Panc1 (cell line): ENCODE measurements at regions not wholly inside any gene's neighbourhood (a gene's known extent, or its start where the extent isn't known, plus 50 kb on each side); places are given as distances from the start of the nearest gene placed in this dataset.

Experiments used
- ATAC-seq: fragments of 200-7000 bp; cut with Tn5 transposase; 2 replicates; pipeline ENCODE4 v1.9.1; 2020; ENCODE audit warnings: mild to moderate bottlenecking, moderate library complexity
- BruUV-seq: library from RNA; stranded (reverse); fragments of 400-500 nt; replicated peaks from 2 replicates; lab custom pipeline; 2021; lab: Mats Ljungman, UMichigan
- CTCF ChIA-PET: fragments of 300-600 bp; sonication (Branson Sonifier 250); formaldehyde crosslinking; loops from one replicate; lab custom pipeline; 2022; ENCODE audit warnings: antibody characterized with exemption; lab: Charles Lee
- POLR2A ChIA-PET: fragments of 300-600 bp; sonication (Branson Sonifier 250); formaldehyde crosslinking; loops from one replicate; lab custom pipeline; 2022; ENCODE audit warnings: antibody characterized with exemption; lab: Charles Lee
- DNase-seq: peaks from one replicate; pipeline ENCODE4 v3.0.0-alpha.2; 2010; ENCODE audit warnings: low read depth, low spot score
- H3K27ac ChIP-seq: 2 replicates; pipeline ENCODE4 v1.5.1; 2011; ENCODE audit warnings: mild to moderate bottlenecking, low read length, inconsistent platforms
- H3K27me3 ChIP-seq: fragments of 200-500 bp; sonication (Bioruptor generic); 2 replicates; pipeline ENCODE4 v1.6.0; 2014; ENCODE audit warnings: low read length, inconsistent platforms; ENCODE audit not compliant: control insufficient read depth, insufficient read depth
- H3K36me3 ChIP-seq: fragments of 200-500 bp; sonication (Bioruptor generic); 2 replicates; pipeline ENCODE4 v1.5.1; 2014; ENCODE audit warnings: inconsistent platforms, mild to moderate bottlenecking, low read length, moderate library complexity; ENCODE audit not compliant: control insufficient read depth, insufficient read depth
- H3K4me1 ChIP-seq: 2 replicates; pipeline ENCODE4 v1.5.1; 2011; ENCODE audit warnings: inconsistent platforms, mild to moderate bottlenecking, low read length, moderate library complexity; ENCODE audit not compliant: control insufficient read depth, insufficient read depth
- H3K4me3 ChIP-seq, 2 experiments: 2 replicates each; pipeline ENCODE4 v1.5.1; 2011 to 2012; ENCODE audit warnings: low read depth in 2 of 2, low read length in 2 of 2, mild to moderate bottlenecking in 2 of 2, inconsistent platforms in 1 of 2, moderate library complexity in 1 of 2
- H3K9me3 ChIP-seq: fragments of 200-500 bp; sonication (Bioruptor generic); 2 replicates; pipeline ENCODE4 v1.5.1; 2014; ENCODE audit warnings: low read depth, mild to moderate bottlenecking, inconsistent platforms, low read length, moderate library complexity; ENCODE audit not compliant: control insufficient read depth, insufficient read depth
- CTCF ChIP-seq: fragments of 450-650 bp; IDR thresholded peaks from 2 replicates; pipeline ENCODE4 v1.5.1; 2017; ENCODE audit warnings: mild to moderate bottlenecking
- POLR2AphosphoS5 ChIP-seq: IDR thresholded peaks from 2 replicates; pipeline ENCODE4 v1.6.1; 2012; ENCODE audit warnings: mild to moderate bottlenecking, low read depth, low read length, moderate library complexity
- REST ChIP-seq, 2 experiments: IDR thresholded peaks; 2 replicates each; pipeline ENCODE4 v1.6.1; 2011 to 2012; ENCODE audit warnings: low read depth in 2 of 2, control low read depth in 1 of 2, low read length in 1 of 2, mild to moderate bottlenecking in 1 of 2, moderate library complexity in 1 of 2; ENCODE audit not compliant: insufficient read depth in 1 of 2
- SIN3A ChIP-seq: IDR thresholded peaks from 2 replicates; pipeline ENCODE4 v1.6.1; 2012; ENCODE audit warnings: low read depth, mild to moderate bottlenecking, low read length, moderate library complexity, borderline replicate concordance; ENCODE audit not compliant: insufficient read depth
- TCF7L2 ChIP-seq: IDR thresholded peaks from 2 replicates; pipeline ENCODE4 v1.6.1; 2011; ENCODE audit warnings: mild to moderate bottlenecking, low read depth, low read length, inconsistent platforms
- in situ Hi-C: cut with HindIII; loops from 2 replicates; pipeline ENCODE4 v1.10.0; 2016; ENCODE audit warnings: low sequenced_read_pairs, low pct_unique_long_range_greater_than_20kb
- intact Hi-C: fragments of 100-400 bp; cut with micrococcal nuclease; formaldehyde crosslinking; loops from one replicate; pipeline ENCODE4 v1.10.0; 2022; ENCODE audit not compliant: unreplicated experiment

GRCh38 chr11:87437133-87437843, 399.6 kb downstream of the TMEM135 start:
- Histone ChIP-seq H3K36me3 (no peaks in the 10 kb centered on the region), H3K4me3 (no peak overlapping the region), H3K27ac (no peak overlapping the region), H3K9me3 (no peaks in the 10 kb centered on the region), H3K4me1 (no peaks in the 10 kb centered on the region), H3K27me3 (no peaks in the 10 kb centered on the region; the same call in 1 of the 2 replicates)
- DNase-seq (no peak), ATAC-seq (no peak)
- BruUV-seq = no TSS peak
- intact Hi-C loops = no loop called here
- CTCF ChIA-PET = interaction anchor here (0.6 kb wide), 1 partner anchor 303 kb away, joined by 3 read pairs; no protein-coding TSS in a partner anchor
- POLR2A ChIA-PET = no interaction called here
- in situ Hi-C loops = no loop called here
- TF ChIP-seq TCF7L2 = no peak
- TF ChIP-seq POLR2AphosphoS5 = no peak
- TF ChIP-seq CTCF = no peak
- TF ChIP-seq SIN3A = no peak
- TF ChIP-seq REST (IDR thresholded peaks at IDR 0.05; ENCODE audit: insufficient read depth in 1 of 2, low read depth in 2 of 2, low read length in 1 of 2) = no peak

GRCh38 chr11:87432022-87432421, 394.3 kb downstream of the TMEM135 start:
- no peaks in the 10 kb centered on the region for H3K9me3 ChIP-seq
- H3K4me1 ChIP-seq = no peaks in the 10 kb centered on the region
- ATAC-seq (no peak), DNase-seq (no peak)
- ChIA-PET POLR2A (no interaction called here), CTCF (no interaction called here)
- in situ Hi-C loops = no loop called here
- H3K27me3 ChIP-seq = no peaks in the 10 kb centered on the region
- intact Hi-C loops = no loop called here
- H3K4me3 ChIP-seq = no peak overlapping the region
- no peak overlapping the region for H3K27ac ChIP-seq
- no peak for TF ChIP-seq CTCF
- TF ChIP-seq TCF7L2 = no peak
- no peak for TF ChIP-seq POLR2AphosphoS5
- no peak for TF ChIP-seq REST (IDR thresholded peaks at IDR 0.05; ENCODE audit: insufficient read depth in 1 of 2, low read depth in 2 of 2, low read length in 1 of 2)
- TF ChIP-seq SIN3A = no peak
- no peaks in the 10 kb centered on the region for H3K36me3 ChIP-seq
- no TSS peak for BruUV-seq
